NCI-H146 treated with DMSO at 0.1 percent for 48 hours (cell line): ENCODE measurements at regions not wholly inside any gene's neighbourhood (a gene's known extent, or its start where the extent isn't known, plus 50 kb on each side); places are given as distances from the start of the nearest gene placed in this dataset.

Source experiments
- DNase-seq: peaks from one replicate; lab custom pipeline; 2025; ENCODE audit not compliant: unreplicated experiment; lab: John Stamatoyannopoulos, UW

- no peak for DNase-seq
These were observed 61.5 kb downstream of the TBXT start for GRCh38 chr6:166106076-166106686.

- no peak for DNase-seq
These were observed 62.1 kb downstream of the TBXT start for GRCh38 chr6:166105341-166106075.

- DNase-seq = no peak
These were observed 62.8 kb downstream of the TBXT start for GRCh38 chr6:166104872-166105271.

DNA sequence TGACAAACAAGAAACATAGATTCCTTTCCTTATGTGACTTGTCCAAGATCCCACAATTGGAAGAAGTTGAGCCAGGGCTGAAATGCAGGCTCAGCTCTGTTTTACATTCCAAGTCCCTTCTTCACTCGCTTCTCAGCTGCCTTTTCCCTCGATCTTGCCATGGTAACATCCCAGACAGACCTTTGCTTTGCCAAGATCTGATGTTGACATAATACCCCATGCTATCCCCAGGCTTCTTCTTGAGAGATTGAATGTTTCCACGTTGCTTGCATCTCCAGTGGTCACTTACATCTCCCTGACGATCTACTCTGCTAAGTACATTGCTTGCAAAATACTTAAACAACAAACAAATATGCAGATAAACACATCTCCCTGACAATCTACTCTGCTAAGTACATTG, 63.5 kb downstream of the TBXT start:
- DNase-seq = no peak

DNA sequence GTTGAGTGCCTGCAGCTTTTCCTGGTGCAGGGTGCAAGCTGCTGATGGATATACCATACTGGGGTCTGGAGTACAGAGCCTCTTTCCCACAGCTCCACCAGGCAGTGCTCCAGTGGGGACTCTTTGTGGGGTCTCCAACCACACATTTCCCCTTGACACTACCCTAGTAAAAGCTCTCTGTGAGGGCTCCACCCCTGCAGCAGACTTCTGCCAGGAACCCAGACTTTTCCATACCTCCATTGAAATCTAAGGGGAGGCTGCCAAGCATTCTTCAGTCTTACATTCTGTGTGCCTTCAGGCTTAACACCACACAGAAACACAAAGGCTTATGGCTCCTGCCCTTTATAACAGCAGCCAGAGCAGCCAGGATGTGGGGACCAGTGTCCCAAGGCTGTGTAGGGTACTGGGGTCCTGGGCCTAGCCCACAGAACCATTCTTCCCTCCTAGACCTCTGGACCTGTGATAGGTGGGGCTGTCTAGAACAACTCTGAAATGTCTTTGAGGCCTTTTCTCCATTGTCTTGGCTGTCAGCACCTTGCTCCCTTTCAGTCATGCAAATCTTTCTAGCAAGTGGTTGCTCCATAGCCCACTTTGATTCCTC, 65.7 kb downstream of the TBXT start:
- DNase-seq = no peak

DNA sequence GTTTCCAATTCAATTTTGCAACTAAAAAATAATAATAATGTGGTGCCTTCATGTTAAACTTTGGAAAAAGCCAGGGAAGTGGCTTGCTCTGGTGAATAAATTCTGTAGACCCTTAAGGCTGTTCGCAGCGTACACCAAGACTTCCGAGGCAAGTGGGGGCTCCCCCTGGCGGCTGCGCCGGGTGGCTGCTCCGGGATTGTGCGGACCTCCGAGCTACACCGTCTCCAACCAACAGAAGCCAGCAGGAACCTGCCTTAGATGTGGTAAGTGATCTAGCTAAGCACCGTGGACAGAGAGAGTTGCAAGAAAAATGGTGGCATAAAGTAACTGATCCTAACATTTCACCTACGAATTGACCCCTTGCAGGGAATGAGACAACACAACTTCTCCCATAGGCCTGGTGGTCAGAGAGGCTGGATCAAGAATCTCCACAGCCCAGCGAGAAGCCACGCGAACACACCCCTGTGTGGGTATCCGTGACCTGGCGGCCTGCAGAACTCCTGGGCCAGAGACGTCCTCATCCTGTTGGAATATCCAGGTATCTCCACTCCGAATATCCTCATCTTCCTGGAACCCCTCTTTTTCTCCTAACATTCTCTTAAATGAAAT, 69.6 kb downstream of the TBXT start:
- DNase-seq = no peak

DNA sequence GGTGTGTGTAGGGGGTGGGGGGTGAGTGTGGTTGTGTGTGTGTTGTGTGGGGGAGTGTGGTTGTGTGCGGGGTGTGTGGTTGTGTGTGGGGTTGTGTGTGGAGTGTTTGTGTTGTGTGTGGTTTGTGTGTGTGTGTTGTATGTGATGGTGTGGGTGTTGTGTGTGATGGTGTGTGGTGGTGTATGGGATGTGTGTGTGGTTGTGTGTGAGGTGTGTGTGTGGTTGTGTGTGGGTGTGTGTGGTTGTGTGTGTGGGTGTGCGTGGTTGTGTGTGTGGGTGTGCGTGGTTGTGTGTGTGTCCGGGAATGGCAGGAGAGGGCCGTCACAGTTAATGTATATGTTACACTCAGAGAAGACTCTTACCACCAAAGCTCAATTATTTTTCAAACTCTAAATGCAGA, 79.8 kb downstream of the TBXT start:
- DNase-seq = no peak

DNA sequence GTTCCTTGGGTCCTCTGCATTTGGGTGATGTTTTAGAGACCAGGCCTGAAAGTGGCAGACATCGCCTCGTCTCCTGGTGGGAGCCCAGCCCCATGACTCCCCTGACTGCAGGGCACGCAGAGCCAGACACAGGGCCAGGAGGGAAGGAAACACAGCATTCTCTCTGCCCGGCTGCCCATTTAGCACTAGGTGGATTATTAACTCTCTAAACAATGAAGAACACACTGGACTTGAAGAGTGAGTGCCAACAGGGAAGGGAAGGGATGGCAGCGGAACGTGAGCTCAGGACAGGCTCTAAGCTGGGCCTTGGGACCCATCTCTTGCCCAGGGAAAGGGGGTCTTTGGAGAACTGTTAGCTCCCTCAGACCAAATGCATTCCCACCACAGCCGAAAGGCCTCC, 80.4 kb downstream of the TBXT start:
- DNase-seq = no peak

GRCh38 chr6:166085500-166085899, 82.2 kb downstream of the TBXT start:
- DNase-seq = no peak

GRCh38 chr6:166084951-166085350, 82.7 kb downstream of the TBXT start:
- no peak for DNase-seq

GRCh38 chr6:166079841-166080240, 87.8 kb downstream of the TBXT start:
- no peak for DNase-seq

- DNase-seq = no peak
These were observed 89.4 kb downstream of the TBXT start for GRCh38 chr6:166078294-166078693.

DNA sequence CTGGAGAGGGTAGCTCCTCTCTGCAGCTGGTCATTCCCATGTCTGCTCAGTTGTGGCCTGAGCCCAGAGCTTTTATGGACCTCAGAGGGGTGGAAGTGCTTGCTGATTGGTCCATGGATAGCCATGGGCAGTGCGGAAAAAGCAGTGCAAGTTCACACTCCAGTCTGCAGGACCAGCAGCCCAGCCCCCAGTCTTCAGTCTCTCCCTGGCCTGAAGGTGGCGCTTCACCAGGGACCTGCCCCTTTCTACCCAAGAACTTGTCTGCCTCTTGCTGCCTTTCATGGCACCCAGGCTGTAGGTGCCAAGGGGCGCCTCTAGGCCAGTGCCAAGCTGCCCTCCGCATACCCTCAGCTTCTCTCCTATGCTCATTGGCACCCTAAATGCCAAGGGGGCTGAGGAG, 91.0 kb downstream of the TBXT start:
- DNase-seq = no peak

DNA sequence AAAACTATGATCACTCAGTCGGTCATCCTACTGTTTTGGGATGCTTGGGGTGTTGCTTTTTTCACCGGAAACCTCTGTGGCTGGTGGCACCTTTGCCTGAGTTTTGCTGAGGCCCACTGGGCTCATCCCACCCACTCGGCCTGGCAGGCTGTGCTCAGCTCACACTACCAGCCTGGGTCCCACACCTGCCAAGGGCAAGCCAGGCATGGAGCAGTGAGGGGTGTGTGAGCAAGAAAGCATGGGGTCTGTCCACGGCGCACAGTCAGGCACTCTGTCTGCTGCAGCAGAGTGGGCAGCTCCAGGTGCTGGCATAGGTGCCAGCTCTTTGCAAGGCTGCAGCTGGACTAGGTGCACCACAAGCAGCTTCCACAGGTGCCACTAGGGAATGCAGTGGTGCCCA, 91.7 kb downstream of the TBXT start:
- DNase-seq = no peak

GRCh38 chr6:166075186-166075585, 92.5 kb downstream of the TBXT start:
- no peak for DNase-seq

- no peak for DNase-seq
These were observed 94.6 kb downstream of the TBXT start for GRCh38 chr6:166073082-166073481.

GRCh38 chr6:166068768-166069167, 98.9 kb downstream of the TBXT start:
- no peak for DNase-seq

DNA sequence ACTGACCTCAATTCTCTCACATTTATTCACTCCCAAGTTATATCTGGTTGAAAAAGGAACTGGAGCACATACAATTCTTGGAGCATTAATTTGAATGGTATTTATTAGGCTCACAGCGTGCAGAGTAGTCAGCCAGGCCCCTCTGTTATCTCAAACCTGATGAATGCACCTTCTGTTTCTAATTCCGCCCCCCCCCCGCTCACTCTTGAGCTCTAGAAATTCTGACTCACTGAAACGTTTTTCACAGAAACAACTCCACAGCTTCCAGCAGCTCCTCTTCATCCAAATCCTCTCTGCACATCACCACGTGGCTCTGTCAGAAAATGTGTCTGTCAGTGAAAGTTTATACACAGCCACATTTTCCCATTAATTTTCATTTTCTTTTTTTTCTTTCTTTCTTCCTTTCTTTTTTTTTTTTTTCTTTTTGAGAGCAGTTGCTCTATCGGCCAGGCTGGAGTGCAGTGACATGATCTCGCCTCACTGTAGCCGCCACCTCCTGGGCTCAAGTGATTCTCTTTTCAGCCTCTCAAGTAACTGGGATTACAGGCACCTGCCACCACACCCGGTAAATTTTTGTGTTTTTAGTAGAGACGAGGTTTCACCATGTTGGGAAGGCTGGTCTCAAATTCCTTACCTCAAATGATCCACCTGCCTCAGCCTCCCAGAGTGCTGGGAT, 109.4 kb downstream of the TBXT start:
- DNase-seq = no peak

DNA sequence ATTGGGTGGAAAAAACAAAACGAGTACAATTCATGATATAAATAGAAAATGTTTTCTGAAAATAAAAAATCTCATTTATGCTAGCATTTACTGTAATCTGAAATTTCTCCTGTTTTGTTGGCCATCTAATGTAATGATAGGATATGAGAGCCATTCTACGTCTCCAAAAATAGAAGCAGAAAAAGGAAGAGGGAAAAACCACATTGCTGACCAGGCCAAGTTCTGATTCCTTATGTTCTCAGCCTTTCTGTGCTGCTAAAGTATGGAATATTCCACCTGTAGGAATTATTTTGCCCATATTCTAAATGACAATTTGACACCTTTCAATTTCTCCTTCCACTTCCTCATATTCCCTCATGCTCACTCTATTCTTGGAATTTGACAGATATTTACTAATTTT, 110.2 kb downstream of the TBXT start:
- DNase-seq = no peak

DNA sequence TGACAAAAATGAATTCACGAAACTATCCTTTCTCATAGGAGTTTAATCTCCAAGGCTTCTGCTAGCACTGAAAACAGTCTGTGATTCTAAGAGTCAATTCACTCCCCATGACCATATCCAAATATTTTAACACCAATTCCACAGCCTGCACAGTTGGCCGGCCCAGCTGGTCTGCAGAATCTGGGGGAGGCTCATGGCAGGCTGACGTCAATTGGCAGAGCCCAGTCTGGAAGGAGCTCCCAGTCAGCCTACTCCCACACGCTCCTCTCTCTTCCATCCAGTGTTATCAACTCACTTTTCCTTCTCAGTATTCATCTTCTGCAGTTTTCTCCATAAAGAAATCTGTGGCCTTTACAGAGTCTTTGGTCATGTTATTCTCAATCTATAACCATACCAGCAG, 111.0 kb downstream of the TBXT start:
- DNase-seq = no peak

GRCh38 chr6:166055801-166056200, 111.8 kb downstream of the TBXT start:
- DNase-seq = no peak

DNA sequence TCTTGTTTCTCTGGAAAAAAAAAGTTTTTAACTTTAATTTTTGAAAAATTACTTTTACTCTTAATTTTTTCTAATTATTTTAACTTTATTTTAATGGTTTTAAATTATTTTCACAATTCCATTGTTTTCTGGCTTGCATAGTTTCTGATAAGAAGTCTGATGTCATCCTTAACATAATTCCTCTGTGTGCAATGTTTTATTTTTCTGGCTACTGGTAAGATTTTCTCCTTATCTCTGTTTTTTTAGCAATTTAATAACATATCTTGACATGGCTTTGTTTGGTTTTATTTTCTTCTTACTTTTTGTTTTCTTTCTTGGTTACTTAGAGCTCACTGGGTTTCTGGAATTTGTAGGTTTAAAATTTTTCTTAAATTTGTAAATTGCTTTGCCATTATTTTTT, 114.8 kb downstream of the TBXT start:
- no peak for DNase-seq
